SK-N-MC (cell line): ENCODE measurements at regions not wholly inside any gene's neighbourhood (a gene's known extent, or its start where the extent isn't known, plus 50 kb on each side); places are given as distances from the start of the nearest gene placed in this dataset.

ENCODE experiments used
- EZH2 ChIP-seq: fragments of 200-600 bp; sonication (generic); IDR thresholded peaks from one replicate; pipeline ENCODE4 v1.6.1; 2017; ENCODE audit warnings: antibody characterized with exemption
- POLR2AphosphoS5 ChIP-seq: IDR thresholded peaks from 2 replicates; pipeline ENCODE4 v1.6.1; 2012; ENCODE audit warnings: mild to moderate bottlenecking, low read depth, low read length, borderline replicate concordance

DNA sequence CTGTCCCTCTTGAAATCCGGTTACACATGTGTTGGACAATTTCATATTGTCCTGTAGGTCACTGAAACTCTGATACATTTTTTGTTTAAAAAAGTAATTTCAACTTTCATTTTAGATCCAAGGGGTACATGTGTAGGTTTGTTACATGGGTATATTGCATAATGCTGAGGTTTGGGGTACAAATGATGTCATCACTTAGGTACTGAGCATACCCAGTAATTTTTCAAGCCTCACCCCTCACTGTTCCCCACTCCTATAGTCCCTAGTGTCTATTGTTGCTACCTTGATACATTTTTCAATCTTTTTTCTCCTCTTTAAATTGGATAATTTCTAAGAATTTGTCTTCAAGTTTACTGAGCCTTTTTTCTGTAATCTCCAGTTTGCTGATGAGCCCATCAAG, 483.0 kb downstream of the DHX35 start:
- TF ChIP-seq EZH2 (no peak), POLR2AphosphoS5 (no peak)
